Uterus (tissue), 2 donors: ENCODE measurements at regions not wholly inside any gene's neighbourhood (a gene's known extent, or its start where the extent isn't known, plus 50 kb on each side); places are given as distances from the start of the nearest gene placed in this dataset.

Experiments
- POLR2A ChIP-seq, 2 donors: fragments of 450-650 bp; IDR thresholded peaks; one replicate each; pipeline ENCODE4 v1.6.1; 2016; ENCODE audit warnings: antibody characterized with exemption in 2 of 2, mild to moderate bottlenecking in 1 of 2, moderate library complexity in 1 of 2
- TF ChIP-seq, protein P1 (sequence below), 4 experiments: fragments of 200-600 bp in 2 of 4; fragments of 450-650 bp in 2 of 4; sonication (generic) in 2 of 4; IDR thresholded peaks; one replicate each; pipeline ENCODE4 v1.5.1; 2016 to 2019; ENCODE audit warnings: antibody characterized with exemption in 4 of 4, mild to moderate bottlenecking in 2 of 4, moderate library complexity in 1 of 4

DNA sequence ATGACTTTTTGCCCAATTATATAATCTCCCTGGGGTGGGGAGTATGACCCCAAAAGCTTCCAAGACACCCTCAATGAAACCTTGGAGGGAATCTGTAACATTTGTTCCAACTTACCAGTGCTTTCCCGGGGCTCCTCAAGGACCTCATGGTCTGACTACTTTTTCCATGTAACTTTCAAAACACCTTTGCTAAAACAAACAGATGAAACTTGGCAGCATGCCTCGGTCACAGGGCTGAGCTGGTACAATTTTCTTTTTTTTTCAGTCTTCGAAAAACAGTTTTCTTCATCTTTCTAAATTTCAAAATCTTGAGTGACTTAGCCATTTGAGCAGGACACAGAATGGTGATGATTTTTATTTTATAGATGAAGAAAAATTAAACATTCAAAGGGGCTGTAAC lies 241.2 kb downstream of the BMP7 start:
- TF ChIP-seq, protein P1, sequence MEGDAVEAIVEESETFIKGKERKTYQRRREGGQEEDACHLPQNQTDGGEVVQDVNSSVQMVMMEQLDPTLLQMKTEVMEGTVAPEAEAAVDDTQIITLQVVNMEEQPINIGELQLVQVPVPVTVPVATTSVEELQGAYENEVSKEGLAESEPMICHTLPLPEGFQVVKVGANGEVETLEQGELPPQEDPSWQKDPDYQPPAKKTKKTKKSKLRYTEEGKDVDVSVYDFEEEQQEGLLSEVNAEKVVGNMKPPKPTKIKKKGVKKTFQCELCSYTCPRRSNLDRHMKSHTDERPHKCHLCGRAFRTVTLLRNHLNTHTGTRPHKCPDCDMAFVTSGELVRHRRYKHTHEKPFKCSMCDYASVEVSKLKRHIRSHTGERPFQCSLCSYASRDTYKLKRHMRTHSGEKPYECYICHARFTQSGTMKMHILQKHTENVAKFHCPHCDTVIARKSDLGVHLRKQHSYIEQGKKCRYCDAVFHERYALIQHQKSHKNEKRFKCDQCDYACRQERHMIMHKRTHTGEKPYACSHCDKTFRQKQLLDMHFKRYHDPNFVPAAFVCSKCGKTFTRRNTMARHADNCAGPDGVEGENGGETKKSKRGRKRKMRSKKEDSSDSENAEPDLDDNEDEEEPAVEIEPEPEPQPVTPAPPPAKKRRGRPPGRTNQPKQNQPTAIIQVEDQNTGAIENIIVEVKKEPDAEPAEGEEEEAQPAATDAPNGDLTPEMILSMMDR (IDR thresholded peaks at IDR 0.05): no peak
- no peak for TF ChIP-seq POLR2A (IDR thresholded peaks at IDR 0.05)
